HG03575 (cell line): ENCODE measurements at regions not wholly inside any gene's neighbourhood (a gene's known extent, or its start where the extent isn't known, plus 50 kb on each side); places are given as distances from the start of the nearest gene placed in this dataset.

Experiments
- ATAC-seq: cut with Tn5 transposase; IDR thresholded peaks from one replicate; pipeline ENCODE4 v1.9.1; 2021; ENCODE audit not compliant: unreplicated experiment, insufficient number of reproducible peaks, low FRiP score; ENCODE audit errors: extremely low read depth

DNA sequence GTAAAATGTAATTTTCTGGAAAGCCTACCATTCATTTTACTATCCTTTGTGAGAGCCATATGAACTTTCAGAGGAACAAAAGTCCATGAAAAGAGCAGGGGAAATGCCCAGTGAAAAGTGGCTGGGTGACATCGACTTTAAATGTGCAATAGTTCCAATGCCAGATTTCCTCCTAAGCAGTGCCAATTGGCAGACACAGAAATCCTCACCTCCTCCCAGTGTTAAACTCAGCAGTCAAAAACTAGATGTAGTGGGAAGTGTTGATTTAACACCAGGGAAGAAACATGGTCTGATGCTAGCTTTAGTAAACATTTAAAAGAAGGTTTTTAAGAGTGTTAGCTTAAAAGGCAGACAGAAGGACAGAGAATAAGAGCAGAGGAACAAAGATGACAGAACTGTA, 2055.2 kb downstream of the MAT2B start:
- no peak for ATAC-seq

- no peak for ATAC-seq
These were observed 2060.5 kb downstream of the MAT2B start for GRCh38 chr5:165565911-165566310.

- ATAC-seq, result no peak
These were observed 2064.1 kb downstream of the MAT2B start for GRCh38 chr5:165569551-165569950.

- no peak for ATAC-seq
These were observed 2068.0 kb downstream of the MAT2B start for GRCh38 chr5:165573445-165573844.

- ATAC-seq, result no peak
These were observed 2068.7 kb downstream of the MAT2B start for GRCh38 chr5:165574100-165574499.

- no peak for ATAC-seq
These were observed 2071.4 kb downstream of the MAT2B start for GRCh38 chr5:165576678-165577275.

DNA sequence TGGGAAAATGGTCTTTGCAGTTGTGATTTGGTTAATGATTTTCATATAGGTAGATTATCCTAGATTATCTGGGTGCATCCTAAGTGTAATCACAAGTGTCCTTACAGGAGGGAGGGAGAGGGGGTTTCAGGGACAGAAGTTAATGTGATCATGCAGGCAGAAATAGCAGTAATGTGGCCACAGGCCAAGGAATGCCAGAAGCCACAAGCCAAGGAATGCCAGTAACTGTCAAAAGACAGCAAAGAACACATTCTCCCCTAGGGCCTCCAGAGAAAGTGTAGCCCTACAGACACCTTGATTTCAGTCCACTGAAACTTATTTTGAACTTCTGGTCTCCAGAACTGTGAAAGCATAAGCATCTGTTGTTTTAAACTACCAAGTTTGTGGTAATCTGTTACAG, 2074.5 kb downstream of the MAT2B start:
- no peak for ATAC-seq

DNA sequence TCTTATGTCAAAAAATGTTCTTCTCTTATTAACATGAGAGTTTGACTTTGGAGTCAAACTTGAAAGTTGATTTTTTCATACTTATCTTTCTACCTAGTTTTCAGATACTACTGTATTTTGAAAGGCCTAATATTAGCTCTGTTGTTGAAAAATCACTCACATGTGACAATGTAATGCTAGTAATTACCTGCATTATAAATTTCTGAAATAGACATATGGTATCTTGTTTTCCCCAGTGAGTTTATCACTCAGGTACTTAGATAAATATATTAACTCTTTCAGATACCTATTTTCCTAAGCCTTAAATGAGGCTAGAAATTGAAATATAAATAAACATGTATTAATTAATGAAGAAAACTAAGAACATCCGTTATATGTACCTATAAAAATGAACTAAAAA, 2089.3 kb downstream of the MAT2B start:
- no peak for ATAC-seq

DNA sequence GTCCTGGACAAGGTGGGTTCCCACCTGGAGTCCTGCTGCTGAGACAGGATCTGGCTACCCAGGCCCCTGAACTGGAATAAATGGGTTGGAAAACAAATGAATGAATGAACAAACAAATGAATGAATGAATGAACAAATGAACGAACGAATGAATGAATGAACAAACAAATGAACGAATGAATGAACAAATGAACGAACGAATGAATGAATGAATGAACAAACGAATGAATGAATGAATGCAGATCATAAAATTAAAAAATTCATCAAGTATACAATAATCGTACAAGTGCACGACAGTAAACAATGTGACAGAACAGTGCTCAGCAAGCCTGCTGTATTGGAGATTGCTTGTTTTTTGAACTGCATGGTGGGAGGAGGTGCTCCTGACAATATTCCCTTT, 2097.1 kb downstream of the MAT2B start:
- ATAC-seq, result no peak

GRCh38 chr5:165607026-165607425, 2101.6 kb downstream of the MAT2B start:
- ATAC-seq, result no peak

GRCh38 chr5:165609871-165610270, 2104.5 kb downstream of the MAT2B start:
- ATAC-seq, result no peak

- no peak for ATAC-seq
These were observed 2111.3 kb downstream of the MAT2B start for GRCh38 chr5:165616490-165617405.

GRCh38 chr5:165617491-165617890, 2112.1 kb downstream of the MAT2B start:
- ATAC-seq, result no peak

GRCh38 chr5:165620394-165620793, 2115.0 kb downstream of the MAT2B start:
- no peak for ATAC-seq

GRCh38 chr5:165622864-165623536, 2117.6 kb downstream of the MAT2B start:
- ATAC-seq, result no peak

DNA sequence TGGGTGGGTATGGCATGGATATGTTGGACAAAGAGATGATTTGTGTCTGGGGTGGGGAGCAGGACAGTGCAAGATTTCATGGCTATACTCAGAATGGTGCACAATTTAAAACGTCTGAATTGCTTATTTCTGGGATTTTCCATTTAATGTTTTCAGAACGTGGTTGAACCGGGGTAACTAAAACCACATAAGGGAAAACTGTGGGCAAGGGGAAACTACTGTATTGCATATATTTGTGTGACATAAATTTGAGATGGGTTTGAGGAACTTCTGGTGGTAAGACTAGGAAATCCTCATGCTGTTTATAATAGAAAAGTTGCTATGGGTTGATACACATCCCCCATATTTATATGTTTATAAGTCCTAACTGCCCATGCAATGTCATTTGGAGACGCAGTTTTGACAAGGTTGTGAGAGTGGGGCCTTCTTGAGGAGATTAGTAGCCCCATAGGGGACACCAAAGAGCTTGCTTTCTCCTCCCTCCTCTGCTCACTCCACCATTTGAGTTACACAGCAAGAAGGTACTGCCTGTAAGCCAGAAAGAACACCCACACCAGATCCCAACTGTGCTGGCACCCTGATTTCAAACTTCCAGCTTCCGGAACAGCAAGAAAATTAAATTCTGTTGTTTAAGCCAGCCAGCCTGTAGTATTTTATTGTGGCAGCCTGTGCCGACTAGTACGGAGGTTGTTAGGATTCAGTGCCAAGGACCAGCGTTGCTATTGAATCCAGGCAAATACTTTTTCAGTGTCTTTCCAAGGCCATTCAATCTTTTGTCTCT, 2118.9 kb downstream of the MAT2B start:
- ATAC-seq, result no peak

GRCh38 chr5:165626161-165626560, 2120.7 kb downstream of the MAT2B start:
- no peak for ATAC-seq

- ATAC-seq, result no peak
These were observed 2122.2 kb downstream of the MAT2B start for GRCh38 chr5:165627548-165628170.

- ATAC-seq, result peak; percentile 93
These were observed 2124.9 kb downstream of the MAT2B start for GRCh38 chr5:165630261-165630778.
